ENCODE measurements at regions not wholly inside any gene's neighbourhood (a gene's known extent, or its start where the extent isn't known, plus 50 kb on each side); places are given as distances from the start of the nearest gene placed in this dataset.
"Not testable (repeated sequence)": the region's sequence is repeated elsewhere in the genome, so short reads cannot be mapped to it uniquely, and the experiment has no call there.

GRCh38 chr1:78726686-78727085 is 77.1 kb downstream of the IFI44 start:
- no peak overlapping the region for H3K4me3 ChIP-seq (ENCODE audit: low read depth, low read length)
- DNase-seq (ENCODE audit: low read depth), result no peak
- TF ChIP-seq CTCF (IDR thresholded peaks at IDR 0.05; ENCODE audit: insufficient read depth, low read depth, low read length, missing control alignments), result no peak

- H3K4me3 ChIP-seq (ENCODE audit: low read depth, low read length), result no peak overlapping the region
- no peak for TF ChIP-seq CTCF (IDR thresholded peaks at IDR 0.05; ENCODE audit: insufficient read depth, low read depth, low read length, missing control alignments)
- no peak for DNase-seq (ENCODE audit: low read depth)
These were observed 78.7 kb downstream of the IFI44 start for GRCh38 chr1:78728359-78728758.

- H3K4me3 ChIP-seq (ENCODE audit: low read depth, low read length), result no peak overlapping the region
- DNase-seq (ENCODE audit: low read depth), result no peak
- no peak for TF ChIP-seq CTCF (IDR thresholded peaks at IDR 0.05; ENCODE audit: insufficient read depth, low read depth, low read length, missing control alignments)
These were observed 80.4 kb downstream of the IFI44 start for GRCh38 chr1:78730054-78730453.

- no peak overlapping the region for H3K4me3 ChIP-seq (ENCODE audit: low read depth, low read length)
- DNase-seq (ENCODE audit: low read depth), result no peak
- TF ChIP-seq CTCF (IDR thresholded peaks at IDR 0.05; ENCODE audit: insufficient read depth, low read depth, low read length, missing control alignments), result no peak
These were observed 82.0 kb downstream of the IFI44 start for GRCh38 chr1:78731674-78732073.

- DNase-seq (ENCODE audit: low read depth), result no peak
- H3K4me3 ChIP-seq (ENCODE audit: low read depth, low read length), result no peak overlapping the region
- TF ChIP-seq CTCF (IDR thresholded peaks at IDR 0.05; ENCODE audit: insufficient read depth, low read depth, low read length, missing control alignments), result no peak
These were observed 87.6 kb downstream of the IFI44 start for GRCh38 chr1:78737241-78737640.

GRCh38 chr1:78743626-78744025 is 94.0 kb downstream of the IFI44 start:
- DNase-seq (ENCODE audit: low read depth), result no peak
- TF ChIP-seq CTCF (IDR thresholded peaks at IDR 0.05; ENCODE audit: insufficient read depth, low read depth, low read length, missing control alignments), result no peak
- no peak overlapping the region for H3K4me3 ChIP-seq (ENCODE audit: low read depth, low read length)

- DNase-seq (ENCODE audit: low read depth), result no peak
- H3K4me3 ChIP-seq (ENCODE audit: low read depth, low read length), result no peak overlapping the region
- no peak for TF ChIP-seq CTCF (IDR thresholded peaks at IDR 0.05; ENCODE audit: insufficient read depth, low read depth, low read length, missing control alignments)
These were observed 95.5 kb downstream of the IFI44 start for GRCh38 chr1:78745111-78745510.

GRCh38 chr1:78753679-78754078 is 104.0 kb downstream of the IFI44 start:
- not testable (repeated sequence) for DNase-seq (ENCODE audit: low read depth); H3K4me3 ChIP-seq (ENCODE audit: low read depth, low read length)
